BE2C (cell line): ENCODE measurements at regions not wholly inside any gene's neighbourhood (a gene's known extent, or its start where the extent isn't known, plus 50 kb on each side); places are given as distances from the start of the nearest gene placed in this dataset.

Experiments used
- DNase-seq: peaks from one replicate; pipeline ENCODE4 v3.0.0-alpha.2; 2020
- H3K27me3 ChIP-seq: fragments of 250-450 bp; sonication (Bioruptor Pico); 2 replicates; pipeline ENCODE4 v1.5.1; 2020; ENCODE audit warnings: mild to moderate bottlenecking
- H3K36me3 ChIP-seq: fragments of 250-450 bp; sonication (Bioruptor Pico); 2 replicates; pipeline ENCODE4 v1.5.1; 2020; ENCODE audit warnings: mild to moderate bottlenecking
- H3K4me1 ChIP-seq: fragments of 250-450 bp; sonication (Bioruptor Pico); 2 replicates; pipeline ENCODE4 v1.5.1; 2020
- H3K4me3 ChIP-seq: 2 replicates; pipeline ENCODE4 v1.5.1; 2011; ENCODE audit warnings: low read depth, low read length
- H3K9me3 ChIP-seq: fragments of 250-450 bp; sonication (Bioruptor Pico); 2 replicates; pipeline ENCODE4 v1.5.1; 2020
- CTCF ChIP-seq: IDR thresholded peaks from 2 replicates; pipeline ENCODE4 v1.5.1; 2012; ENCODE audit warnings: mild to moderate bottlenecking, low read depth, low read length

- H3K4me3 ChIP-seq = no peak overlapping the region
- H3K36me3 ChIP-seq = no peaks in the 10 kb centered on the region
- H3K4me1 ChIP-seq = peaks cover 6% of the 10 kb centered on the region
- H3K27me3 ChIP-seq = no peaks in the 10 kb centered on the region
- TF ChIP-seq CTCF = no peak
- H3K9me3 ChIP-seq = no peaks in the 10 kb centered on the region
- DNase-seq = no peak
Measured at GRCh38 chr11:91854171-91854570, 370.4 kb upstream of the FAT3 start.

DNA sequence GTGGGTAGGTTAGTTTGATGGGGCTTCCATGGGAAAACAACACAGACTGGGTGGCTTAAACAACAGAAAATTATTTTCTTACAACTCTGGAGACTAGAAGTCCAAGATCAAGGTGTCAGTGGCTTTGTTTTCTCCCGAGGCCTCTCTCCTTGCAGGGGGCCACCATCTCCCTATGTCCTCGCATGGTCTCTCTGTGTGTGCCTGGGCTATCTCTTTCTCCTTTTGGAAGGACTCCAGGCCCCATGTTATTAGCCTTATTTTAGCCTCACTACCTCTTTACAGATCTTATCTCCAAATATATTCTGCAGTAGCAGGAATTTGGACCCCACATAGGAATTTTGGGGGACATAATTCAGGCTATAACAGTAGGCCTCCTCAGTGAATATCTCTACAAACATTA is 372.7 kb upstream of the FAT3 start:
- 0 out of 2 replicates have a peak, but pooled peaks cover 3% of the 10 kb centered on the region for H3K4me1 ChIP-seq
- no peak for DNase-seq
- H3K36me3 ChIP-seq = no peaks in the 10 kb centered on the region
- H3K4me3 ChIP-seq = no peak overlapping the region
- H3K27me3 ChIP-seq = no peaks in the 10 kb centered on the region
- no peaks in the 10 kb centered on the region for H3K9me3 ChIP-seq
- no peak for TF ChIP-seq CTCF

GRCh38 chr11:91850533-91851275 is 373.9 kb upstream of the FAT3 start:
- H3K9me3 ChIP-seq = no peaks in the 10 kb centered on the region
- TF ChIP-seq CTCF = no peak
- no peak for DNase-seq

DNA sequence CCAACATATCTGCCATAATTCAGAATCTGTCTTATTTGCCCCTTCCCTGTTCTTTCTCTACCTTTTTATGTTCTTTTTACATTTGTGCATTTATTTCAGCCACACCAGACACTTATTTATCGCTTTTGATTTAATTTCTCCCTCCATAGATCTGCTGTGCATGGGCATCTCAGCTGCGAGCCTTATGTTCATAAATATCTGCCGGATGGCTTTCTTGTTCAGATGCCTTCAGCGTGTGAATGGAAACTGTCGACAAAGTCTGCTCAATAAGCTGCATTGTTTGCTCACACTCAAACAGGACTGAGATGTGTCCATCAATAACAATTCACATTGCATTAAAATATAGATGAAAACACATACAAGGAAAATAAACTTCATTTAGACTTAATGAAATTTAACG is 374.6 kb upstream of the FAT3 start:
- Histone ChIP-seq H3K4me3 (no peak overlapping the region), H3K9me3 (no peaks in the 10 kb centered on the region), H3K4me1 (0 out of 2 replicates have a peak, but pooled peaks cover 3% of the 10 kb centered on the region), H3K36me3 (no peaks in the 10 kb centered on the region), H3K27me3 (no peaks in the 10 kb centered on the region)
- no peak for TF ChIP-seq CTCF
- no peak for DNase-seq

More at GRCh38 chr11:91850533-91851275, 373.9 kb upstream of the FAT3 start:
- H3K27me3 ChIP-seq = no peaks in the 10 kb centered on the region
- no peaks in the 10 kb centered on the region for H3K36me3 ChIP-seq
- no peak overlapping the region for H3K4me3 ChIP-seq
- H3K4me1 ChIP-seq = 0 out of 2 replicates have a peak, but pooled peaks cover 3% of the 10 kb centered on the region

- Histone ChIP-seq H3K4me3 (no peak overlapping the region), H3K27me3 (no peaks in the 10 kb centered on the region), H3K36me3 (no peaks in the 10 kb centered on the region), H3K4me1 (0 out of 2 replicates have a peak, but pooled peaks cover 2% of the 10 kb centered on the region), H3K9me3 (no peaks in the 10 kb centered on the region)
- DNase-seq = no peak
- TF ChIP-seq CTCF = no peak
Measured at GRCh38 chr11:91846649-91847048, 378.0 kb upstream of the FAT3 start.

DNA sequence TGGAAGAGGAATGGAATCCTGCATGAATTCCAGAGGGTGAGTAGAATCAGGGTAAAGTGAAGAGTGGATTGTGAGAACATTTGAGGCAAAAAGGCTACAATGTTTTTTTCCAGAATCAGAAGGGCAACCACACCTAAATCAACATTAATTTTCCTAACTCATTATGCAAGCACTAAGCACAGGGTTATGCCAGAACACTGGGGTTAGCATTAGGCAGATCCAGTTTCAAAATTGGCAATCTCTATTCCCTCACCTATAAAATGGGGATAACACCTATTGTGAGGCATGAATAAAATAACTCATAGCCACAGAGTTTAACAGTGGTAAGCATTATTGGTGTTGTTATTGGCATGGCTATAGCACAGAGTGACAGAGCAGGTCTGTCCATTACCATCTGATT is 378.6 kb upstream of the FAT3 start:
- Histone ChIP-seq H3K9me3 (no peaks in the 10 kb centered on the region), H3K4me3 (no peak overlapping the region), H3K4me1 (no peaks in the 10 kb centered on the region), H3K27me3 (no peaks in the 10 kb centered on the region), H3K36me3 (no peaks in the 10 kb centered on the region)
- no peak for DNase-seq
- no peak for TF ChIP-seq CTCF
